Astrocyte (in vitro differentiated cells and primary cell): ENCODE measurements at regions not wholly inside any gene's neighbourhood (a gene's known extent, or its start where the extent isn't known, plus 50 kb on each side); places are given as distances from the start of the nearest gene placed in this dataset.

ENCODE experiments used
- CTCF ChIP-seq: IDR thresholded peaks from 2 replicates; pipeline ENCODE4 v1.5.1; 2011; ENCODE audit warnings: low read depth, mild to moderate bottlenecking, inconsistent platforms, low read length, moderate library complexity; ENCODE audit not compliant: insufficient read depth
- EZH2 ChIP-seq: IDR thresholded peaks from 2 replicates; pipeline ENCODE4 v1.6.1; 2012; ENCODE audit warnings: mild to moderate bottlenecking, low read length, inconsistent platforms; ENCODE audit not compliant: insufficient read depth

GRCh38 chr5:167915237-167915636 lies 376.2 kb upstream of the WWC1 start:
- no peak for TF ChIP-seq CTCF
- no peak for TF ChIP-seq EZH2
